Caki2 (cell line): ENCODE measurements at regions not wholly inside any gene's neighbourhood (a gene's known extent, or its start where the extent isn't known, plus 50 kb on each side); places are given as distances from the start of the nearest gene placed in this dataset.
"Not testable (repeated sequence)": the region's sequence is repeated elsewhere in the genome, so short reads cannot be mapped to it uniquely, and the experiment has no call there.

Experiments
- DNase-seq: peaks from one replicate; pipeline ENCODE4 v3.0.0-alpha.2; 2015; ENCODE audit warnings: low read depth
- in situ Hi-C: cut with HindIII; loops from 2 replicates; pipeline ENCODE4 v1.10.0; 2016; ENCODE audit warnings: low sequenced_read_pairs, low pct_unique_long_range_greater_than_20kb, mixed read lengths

- in situ Hi-C loops: no loop called here
- DNase-seq: no peak
These were observed 203.0 kb upstream of the GPR101 start for GRCh38 chrX:137236837-137237236.

GRCh38 chrX:137234651-137235402 is 201.0 kb upstream of the GPR101 start:
- in situ Hi-C loops: no loop called here

GRCh38 chrX:137233478-137233877 is 199.7 kb upstream of the GPR101 start:
- DNase-seq: no peak
- in situ Hi-C loops: no loop called here

More at GRCh38 chrX:137234651-137235402, 201.0 kb upstream of the GPR101 start:
- DNase-seq: no peak

GRCh38 chrX:137227151-137227550 is 193.4 kb upstream of the GPR101 start:
- in situ Hi-C loops: no loop called here
- no peak for DNase-seq

GRCh38 chrX:137215467-137215866 is 181.7 kb upstream of the GPR101 start:
- no peak for DNase-seq
- in situ Hi-C loops: no loop called here

- in situ Hi-C loops: no loop called here
These were observed 178.4 kb upstream of the GPR101 start for GRCh38 chrX:137212078-137212632.

GRCh38 chrX:137198040-137198439 is 164.2 kb upstream of the GPR101 start:
- DNase-seq: no peak
- in situ Hi-C loops: no loop called here

More at GRCh38 chrX:137212078-137212632, 178.4 kb upstream of the GPR101 start:
- DNase-seq: no peak

GRCh38 chrX:137195991-137196390 is 162.2 kb upstream of the GPR101 start:
- no peak for DNase-seq
- in situ Hi-C loops: no loop called here

GRCh38 chrX:137195296-137195695 is 161.5 kb upstream of the GPR101 start:
- in situ Hi-C loops: no loop called here
- DNase-seq: no peak

- in situ Hi-C loops: no loop called here
- peak; percentile 6 for DNase-seq
These were observed 160.4 kb upstream of the GPR101 start for GRCh38 chrX:137194164-137194563.

GRCh38 chrX:137187540-137187939 is 153.7 kb upstream of the GPR101 start:
- in situ Hi-C loops: no loop called here
- DNase-seq: no peak

GRCh38 chrX:137178392-137178791 is 144.6 kb upstream of the GPR101 start:
- DNase-seq: no peak
- in situ Hi-C loops: no loop called here

- in situ Hi-C loops: no loop called here
- no peak for DNase-seq
These were observed 138.6 kb upstream of the GPR101 start for GRCh38 chrX:137172317-137172948.

- in situ Hi-C loops: no loop called here
- DNase-seq: no peak
These were observed 137.8 kb upstream of the GPR101 start for GRCh38 chrX:137171626-137172025.

- in situ Hi-C loops: no loop called here
- DNase-seq: no peak
These were observed 132.8 kb upstream of the GPR101 start for GRCh38 chrX:137166591-137166990.

- no peak for DNase-seq
- in situ Hi-C loops: no loop called here
These were observed 130.5 kb upstream of the GPR101 start for GRCh38 chrX:137164329-137164728.

GRCh38 chrX:137151403-137151802 is 117.6 kb upstream of the GPR101 start:
- DNase-seq: no peak
- in situ Hi-C loops: no loop called here

GRCh38 chrX:137143864-137144263 is 110.1 kb upstream of the GPR101 start:
- in situ Hi-C loops: no loop called here
- DNase-seq: no peak

GRCh38 chrX:137122651-137123050 is 88.9 kb upstream of the GPR101 start:
- DNase-seq, in situ Hi-C loops: not testable (repeated sequence)

- in situ Hi-C loops: no loop called here
- no peak for DNase-seq
These were observed 85.3 kb upstream of the GPR101 start for GRCh38 chrX:137119049-137119448.
